G401.6 (cell line): ENCODE measurements at regions not wholly inside any gene's neighbourhood (a gene's known extent, or its start where the extent isn't known, plus 50 kb on each side); places are given as distances from the start of the nearest gene placed in this dataset.
A peak's percentile ranks its signal among the peaks of the same experiment; 100 is the strongest.

ENCODE experiments used
- FAIRE-seq: peaks from 2 replicates; lab custom pipeline; 2012; peaks lifted over from hg19 to GRCh38; lab: Jason Lieb, UNC

DNA sequence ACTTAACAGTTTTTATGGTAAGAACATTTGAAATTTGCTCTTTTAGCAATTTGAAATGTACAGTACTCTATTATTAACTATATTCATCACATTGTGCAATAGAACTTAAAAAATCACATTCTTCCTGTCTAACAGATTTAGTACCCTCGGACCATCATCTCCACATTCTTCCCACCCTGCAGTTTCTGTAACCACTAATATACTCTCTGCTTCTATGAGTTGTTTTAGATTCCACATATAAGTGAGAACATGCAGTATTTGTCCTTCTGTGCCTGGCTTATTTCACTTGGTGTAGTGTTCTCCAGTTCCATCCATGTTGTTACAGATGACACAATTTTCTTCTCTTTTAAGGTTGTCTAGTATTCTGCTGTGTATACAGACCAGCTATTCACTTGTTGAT lies 88.9 kb upstream of the SEC61G start:
- FAIRE-seq: no peak

DNA sequence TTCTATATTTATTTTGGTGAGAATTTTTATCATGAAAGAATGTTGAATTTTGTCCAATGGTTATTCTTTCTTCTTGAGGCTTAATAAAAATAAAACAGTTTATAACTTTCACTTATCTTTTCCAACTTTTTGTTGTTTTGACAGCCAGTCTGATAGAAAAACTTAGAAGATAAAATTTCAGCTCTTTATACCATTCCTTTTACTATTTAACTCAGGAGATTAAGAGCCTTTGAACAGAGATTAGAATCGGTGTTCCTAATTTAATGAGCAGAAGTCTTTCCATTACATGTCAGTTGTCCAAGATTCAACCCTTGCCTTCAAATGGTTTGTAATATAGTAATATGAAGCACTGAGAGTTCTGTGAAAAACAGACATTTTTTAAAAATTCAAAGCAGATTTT lies 97.8 kb upstream of the SEC61G start:
- FAIRE-seq: no peak

DNA sequence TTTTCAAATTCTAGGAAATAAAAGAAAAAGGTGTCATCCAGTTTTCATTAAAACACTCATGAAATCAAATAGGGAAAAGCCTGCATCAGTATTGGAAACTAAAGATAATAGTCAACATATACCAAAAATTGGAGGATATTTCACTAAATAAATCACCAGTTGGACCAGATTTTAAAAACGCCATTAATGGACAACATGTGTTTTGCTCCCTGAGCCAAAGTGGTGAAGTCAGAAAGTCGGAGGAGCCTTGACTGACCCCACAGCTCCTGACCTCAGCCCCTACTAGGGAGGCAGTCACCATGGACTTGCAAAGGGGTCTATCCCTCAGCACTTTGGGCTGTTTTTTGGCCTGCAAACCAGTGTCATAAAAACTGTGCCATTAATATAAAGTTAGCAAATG lies 98.3 kb upstream of the SEC61G start:
- no peak for FAIRE-seq

DNA sequence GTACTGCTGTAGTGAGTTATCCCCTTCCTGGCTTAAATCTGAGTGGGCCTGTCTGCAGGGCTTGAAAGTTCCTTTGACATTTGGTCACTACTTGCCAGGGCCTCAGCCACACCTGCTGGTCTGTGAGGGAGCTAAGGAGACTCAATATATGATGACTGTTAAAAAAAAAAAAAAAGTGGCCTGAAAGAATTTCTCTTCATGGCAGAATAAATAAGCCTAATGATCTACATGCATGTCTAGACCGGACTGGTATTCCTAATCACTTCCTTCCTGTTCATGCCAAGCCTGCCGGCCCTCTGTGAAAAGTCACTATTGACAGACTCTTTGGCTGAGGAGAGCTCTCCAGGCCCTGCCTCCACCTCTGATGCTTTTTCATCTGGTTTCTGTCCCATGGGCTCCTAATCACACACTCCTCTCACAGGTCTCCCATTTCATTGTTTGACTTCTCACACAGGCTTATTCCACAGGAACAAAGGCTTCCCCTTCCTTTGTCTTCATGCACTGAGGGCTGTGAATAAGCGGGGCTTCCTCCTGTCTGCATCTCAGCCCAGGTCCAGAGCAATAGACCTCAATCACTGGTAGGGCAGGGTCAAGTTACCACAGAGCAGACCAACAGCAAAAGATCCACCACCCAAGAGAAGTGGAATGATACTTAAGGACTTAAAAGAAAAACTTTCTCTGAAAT lies 99.1 kb upstream of the SEC61G start:
- FAIRE-seq: no peak

DNA sequence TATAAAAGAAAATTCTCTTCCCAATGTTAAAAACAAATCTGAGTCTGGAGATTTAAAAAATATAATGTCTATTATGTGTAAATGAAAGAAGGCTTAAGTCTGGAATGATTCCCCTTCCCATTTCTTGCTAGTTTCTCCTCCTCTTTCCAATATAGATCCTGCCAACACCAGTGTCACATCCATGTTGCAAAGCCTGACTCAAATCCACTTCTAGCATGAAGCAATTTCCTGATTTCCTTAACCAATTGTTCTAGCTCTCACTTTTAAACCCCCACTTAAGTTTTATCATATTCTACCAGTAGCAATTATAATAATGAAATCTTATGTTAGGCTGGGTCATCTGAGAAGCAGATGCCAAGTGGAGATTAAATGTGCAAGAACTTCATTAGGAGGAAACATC lies 100.1 kb upstream of the SEC61G start:
- no peak for FAIRE-seq

DNA sequence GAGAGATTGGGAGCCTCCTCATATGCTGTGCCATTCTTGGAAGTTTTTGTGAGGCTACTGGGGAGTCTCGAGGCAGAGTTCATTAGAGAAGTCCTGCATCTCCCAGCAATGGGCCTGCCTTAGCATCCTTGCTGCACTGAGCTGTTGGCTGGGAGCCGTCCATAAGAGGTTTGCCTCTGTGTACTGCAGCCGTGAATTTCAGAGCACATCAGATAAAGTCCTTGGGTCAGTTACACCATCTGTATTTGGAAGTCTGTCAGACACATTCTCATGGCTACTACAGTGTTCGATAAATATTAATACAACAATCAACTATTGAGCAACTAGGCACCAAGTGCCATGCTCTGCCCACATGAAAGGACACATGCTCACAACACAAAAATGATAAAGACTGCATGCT lies 100.5 kb upstream of the SEC61G start:
- FAIRE-seq: no peak

DNA sequence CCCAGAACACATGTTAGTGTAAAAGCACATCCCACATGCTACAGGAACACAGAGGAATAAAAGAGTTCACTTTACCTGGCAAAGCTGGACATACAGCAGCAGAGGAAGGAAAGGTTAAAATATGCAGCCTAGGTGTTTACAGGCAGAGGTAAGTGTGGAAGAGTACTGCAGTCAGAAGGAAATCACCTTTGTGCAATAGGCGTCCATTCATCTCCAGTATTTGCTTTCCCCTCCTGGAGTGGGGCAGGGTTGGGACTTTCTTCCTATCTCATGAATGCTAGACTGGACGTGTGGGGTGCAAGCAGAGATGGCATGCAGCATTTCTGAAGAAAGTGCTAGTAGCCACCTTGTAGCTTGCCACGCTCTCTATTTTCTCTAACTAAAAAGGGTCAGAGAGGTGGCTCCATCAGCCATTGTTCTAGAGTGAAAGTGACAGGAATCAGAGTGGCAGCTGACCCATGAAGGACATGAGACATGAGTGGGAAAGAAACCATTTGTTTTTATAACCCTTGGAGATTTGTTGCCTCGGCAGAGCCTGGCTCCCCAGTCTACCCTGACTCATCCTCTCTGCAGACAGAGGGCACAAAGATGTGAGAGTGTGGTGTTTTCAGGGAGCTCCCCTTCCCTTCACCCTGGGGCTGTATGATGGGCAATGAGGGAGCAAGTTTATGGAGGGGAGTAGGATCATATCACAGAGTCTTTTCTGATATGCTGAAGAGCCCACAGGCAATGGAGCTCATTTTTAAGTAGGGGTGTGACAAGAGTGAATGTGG lies 101.2 kb upstream of the SEC61G start:
- no peak for FAIRE-seq

DNA sequence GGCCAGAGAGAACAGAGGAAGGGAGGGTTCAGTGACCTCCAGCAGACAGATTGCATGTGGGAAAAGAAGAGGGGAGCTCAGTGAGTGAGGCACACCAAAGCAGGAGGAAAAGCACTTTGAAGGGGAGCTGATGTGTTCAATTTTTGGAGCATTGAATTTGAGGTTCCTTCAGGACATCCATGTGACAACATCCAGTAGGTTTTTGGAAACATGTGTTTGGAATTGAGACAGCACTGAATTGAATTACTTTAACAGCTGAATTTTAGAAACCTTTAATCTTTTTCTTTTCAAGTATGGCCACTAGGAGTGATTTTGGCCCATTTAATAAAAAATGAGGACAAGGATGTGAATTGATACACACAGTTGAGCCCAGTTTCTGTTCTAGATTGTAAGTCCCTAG lies 101.8 kb upstream of the SEC61G start:
- FAIRE-seq: no peak

DNA sequence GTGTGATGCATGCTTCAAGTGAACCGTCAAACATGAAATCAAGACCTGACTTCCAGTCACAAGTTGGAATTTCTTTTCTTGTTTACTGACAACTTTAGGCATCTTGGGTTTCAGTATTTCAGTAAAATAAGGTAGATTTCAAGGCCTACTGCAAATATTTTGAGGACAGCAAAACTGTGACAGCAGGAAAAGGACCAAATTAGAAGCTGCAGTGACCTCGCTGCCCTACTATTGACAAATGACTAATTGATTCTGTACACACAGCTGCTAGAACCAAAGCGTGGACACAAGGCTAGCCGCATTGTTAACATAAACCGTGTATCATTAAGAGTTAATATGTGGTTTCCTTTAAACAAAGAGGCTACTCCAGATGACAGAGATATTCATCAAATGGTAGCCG lies 105.7 kb upstream of the SEC61G start:
- FAIRE-seq: no peak

DNA sequence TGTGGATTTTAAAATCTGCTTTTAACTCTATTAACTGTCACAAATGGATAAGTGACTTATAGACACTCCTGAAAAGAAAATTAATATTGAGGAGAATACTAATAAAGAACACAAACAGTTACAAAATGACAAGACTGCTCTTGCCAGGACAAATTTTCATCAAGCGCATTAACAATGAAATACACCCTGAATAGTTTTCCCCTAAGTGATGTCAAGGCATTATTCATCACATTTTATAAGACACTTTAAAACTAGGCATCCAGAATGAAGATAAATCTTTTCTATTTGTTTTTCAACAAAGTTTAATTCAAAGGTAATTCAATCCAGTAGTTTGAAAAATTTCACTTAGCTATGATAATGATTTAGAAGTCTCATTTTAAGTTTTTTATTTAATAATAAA lies 110.5 kb upstream of the SEC61G start:
- FAIRE-seq: no peak

DNA sequence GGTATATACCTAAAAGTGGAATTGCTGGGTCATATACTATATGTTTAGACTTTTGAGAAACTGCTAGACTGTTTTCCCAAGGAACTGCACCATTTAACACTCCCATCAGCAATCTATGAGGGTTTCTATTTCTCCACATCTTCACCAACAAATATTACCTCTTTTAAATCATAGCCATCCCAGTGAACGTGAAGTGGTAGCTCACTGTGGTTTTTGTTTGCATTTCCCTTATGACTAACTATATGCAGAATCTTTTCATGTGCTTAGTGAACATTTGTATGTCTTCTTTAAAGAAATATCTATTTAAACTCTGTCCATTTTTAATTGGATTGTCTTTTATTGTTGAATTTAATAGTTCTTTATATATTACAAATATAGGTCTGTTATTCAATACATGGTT lies 115.8 kb upstream of the SEC61G start:
- peak; percentile 64 for FAIRE-seq

DNA sequence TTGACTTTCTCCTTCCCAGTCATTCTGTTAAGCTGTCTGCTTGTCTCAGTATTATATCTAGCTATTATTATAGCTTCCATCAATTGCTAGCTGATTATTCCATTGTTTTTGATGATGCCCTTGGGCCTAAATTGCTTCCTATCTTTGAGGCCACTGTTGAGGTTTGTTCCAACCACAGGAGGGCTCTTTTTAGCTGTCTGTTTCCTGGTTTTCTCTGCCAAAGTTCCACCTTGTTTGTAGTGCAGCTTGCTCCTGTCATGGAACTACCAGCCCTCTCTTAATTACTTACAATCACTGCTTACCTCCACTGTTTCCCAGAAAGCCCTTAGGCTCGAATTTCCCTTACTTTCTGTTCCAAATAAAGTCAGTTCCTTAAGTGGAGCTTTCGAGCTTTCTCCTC lies 118.7 kb upstream of the SEC61G start:
- no peak for FAIRE-seq

DNA sequence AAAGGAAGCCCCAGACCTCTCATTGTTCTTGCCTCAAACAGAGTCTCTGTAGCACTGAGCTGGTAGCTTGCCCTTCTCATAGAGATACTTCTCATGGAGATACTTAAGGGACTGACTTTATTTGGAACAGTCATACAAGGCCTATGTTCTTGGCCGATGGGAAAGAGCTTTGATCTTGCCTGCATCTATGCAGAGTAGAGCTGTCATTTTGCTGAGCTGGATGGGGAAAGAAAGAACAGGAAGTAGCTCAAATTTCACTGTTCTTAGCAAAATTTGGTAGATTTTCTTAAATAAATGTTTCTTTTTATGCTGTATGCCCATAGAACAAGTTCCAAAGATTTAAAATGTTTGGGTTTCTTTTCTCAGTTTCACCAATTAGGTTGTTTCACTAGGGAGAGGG lies 119.3 kb upstream of the SEC61G start:
- FAIRE-seq: no peak

DNA sequence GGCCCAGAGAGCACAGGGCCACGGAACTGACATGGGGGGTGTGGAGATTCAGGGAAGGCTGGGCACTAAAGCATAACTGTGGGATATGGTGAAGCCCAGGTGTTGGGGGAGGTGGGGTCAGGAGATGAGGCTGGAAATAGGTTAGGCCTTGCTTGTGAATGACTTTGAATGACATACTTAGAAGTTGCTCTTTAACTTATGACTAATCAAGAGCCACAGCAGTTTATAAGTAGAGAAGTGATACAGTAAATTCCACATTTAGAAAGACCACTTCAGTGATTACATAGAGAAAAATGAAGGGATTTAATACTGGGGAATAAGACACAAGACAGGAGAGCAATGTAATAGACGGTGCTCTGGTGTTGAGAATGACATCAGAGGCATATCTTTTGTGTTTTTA lies 120.8 kb upstream of the SEC61G start:
- no peak for FAIRE-seq

DNA sequence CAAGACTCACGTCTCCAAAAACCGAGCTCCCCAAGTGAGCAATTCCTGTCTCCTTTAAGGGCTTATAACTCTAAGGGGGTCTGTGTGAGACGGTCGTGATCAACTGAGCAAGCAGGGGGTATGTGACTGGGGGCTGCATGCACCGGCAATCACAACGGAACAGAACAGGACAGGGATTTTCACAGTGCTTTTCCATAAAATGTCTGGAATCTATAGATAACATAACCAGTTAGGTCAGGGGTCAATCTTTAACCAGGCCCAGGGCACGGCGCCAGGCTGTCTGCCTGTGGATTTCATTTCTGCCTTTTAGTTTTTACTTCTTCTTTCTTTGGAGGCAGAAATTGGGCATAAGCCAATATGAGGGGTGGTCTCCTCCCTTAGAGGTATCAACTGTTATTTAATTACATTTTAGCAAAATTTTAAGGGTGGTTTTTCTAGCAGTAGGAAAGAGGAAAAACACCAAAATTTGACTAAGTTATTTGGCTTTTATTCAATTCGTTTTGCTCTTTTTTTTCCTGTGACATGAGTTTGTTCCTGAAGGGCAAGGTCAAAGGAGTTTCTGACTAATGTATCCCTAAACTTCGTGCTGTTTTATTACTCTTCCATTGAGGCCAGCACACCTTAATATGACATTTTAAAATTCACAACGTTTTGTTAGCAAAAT lies 121.4 kb upstream of the SEC61G start:
- FAIRE-seq: no peak

DNA sequence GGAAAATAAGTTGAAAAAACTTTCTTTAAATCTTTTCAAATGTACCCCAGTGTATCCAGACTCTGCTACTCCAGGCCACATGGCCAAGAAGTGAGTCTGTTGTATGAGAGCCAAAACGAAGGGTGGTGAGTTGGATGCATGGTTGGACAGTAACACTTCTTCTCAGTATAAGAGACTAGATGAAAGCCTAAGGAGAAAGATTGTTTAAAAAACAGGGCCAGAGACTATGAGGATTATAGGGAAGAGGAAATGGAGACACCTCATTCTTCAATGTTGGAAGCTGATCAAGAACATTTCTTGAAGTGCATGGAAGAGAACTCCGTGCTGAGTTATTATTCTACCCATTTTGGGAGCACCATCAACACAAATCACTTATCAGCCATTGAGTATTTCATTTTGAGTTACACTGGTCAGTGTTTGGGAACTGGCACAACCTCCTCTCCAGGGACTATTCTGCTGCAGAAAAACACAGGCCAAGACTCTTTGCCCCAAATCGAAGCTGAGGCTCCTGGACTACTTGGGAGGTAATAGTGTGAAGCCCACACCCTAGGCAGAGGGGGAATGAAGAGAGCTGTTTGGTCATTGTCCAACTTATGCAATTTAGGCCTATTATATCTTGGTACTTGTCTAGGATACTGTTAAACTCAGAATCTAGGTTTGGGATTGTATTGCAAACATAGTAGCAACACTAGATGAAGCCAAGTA lies 123.0 kb upstream of the SEC61G start:
- no peak for FAIRE-seq

DNA sequence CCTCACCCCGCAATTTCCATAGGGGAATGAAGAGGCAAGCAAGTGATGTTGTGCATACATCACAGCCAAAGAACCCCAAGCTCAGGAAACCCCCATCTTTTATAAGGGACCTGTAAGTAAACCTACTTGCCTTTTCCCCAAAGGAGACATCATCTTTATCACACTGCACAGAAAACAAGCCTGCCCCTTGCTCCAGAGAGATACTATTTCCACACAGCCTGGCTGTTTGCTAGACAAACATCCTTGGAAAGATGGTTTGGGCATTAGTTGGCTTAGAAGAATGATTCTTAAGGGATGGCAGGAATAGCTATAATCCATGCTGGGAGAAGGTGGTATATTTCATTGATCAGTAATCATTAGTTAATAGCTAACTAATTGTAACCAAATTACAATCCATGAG lies 123.7 kb upstream of the SEC61G start:
- no peak for FAIRE-seq

DNA sequence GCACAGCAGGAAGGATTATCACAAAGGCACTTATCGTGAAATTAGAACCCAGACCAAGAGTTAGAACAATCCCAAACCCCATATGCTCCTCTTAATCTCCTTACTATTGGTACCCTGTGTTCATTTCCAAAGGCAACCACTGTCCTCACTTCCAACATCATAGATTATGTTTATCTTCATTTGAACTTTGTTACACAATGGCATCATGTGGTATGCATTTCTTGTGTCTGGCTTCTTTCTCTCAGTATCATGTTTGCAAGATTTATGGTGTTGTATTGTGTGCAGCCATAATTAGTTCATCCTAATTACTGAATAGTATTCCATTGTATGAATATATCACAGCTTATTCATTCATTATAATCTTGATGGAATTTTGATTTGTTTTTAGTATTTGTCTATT lies 124.6 kb upstream of the SEC61G start:
- no peak for FAIRE-seq

DNA sequence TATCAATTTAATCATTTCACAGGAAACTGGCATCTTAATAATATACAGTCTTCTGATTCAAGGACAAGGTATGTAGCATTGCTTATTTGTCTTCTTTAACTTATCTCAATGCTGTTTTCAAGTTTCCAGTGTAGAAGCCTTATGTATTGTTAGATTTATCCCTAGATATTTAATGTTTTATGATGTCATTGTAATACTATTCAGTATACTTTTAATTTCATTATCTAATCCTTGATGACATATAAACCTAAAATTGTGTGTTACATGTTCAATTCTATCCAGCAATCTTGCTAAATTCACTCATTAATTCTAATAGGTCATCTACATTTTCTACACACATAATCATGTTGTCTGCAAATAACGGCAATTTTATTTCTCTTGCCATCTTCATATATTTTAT lies 126.3 kb upstream of the SEC61G start:
- no peak for FAIRE-seq

DNA sequence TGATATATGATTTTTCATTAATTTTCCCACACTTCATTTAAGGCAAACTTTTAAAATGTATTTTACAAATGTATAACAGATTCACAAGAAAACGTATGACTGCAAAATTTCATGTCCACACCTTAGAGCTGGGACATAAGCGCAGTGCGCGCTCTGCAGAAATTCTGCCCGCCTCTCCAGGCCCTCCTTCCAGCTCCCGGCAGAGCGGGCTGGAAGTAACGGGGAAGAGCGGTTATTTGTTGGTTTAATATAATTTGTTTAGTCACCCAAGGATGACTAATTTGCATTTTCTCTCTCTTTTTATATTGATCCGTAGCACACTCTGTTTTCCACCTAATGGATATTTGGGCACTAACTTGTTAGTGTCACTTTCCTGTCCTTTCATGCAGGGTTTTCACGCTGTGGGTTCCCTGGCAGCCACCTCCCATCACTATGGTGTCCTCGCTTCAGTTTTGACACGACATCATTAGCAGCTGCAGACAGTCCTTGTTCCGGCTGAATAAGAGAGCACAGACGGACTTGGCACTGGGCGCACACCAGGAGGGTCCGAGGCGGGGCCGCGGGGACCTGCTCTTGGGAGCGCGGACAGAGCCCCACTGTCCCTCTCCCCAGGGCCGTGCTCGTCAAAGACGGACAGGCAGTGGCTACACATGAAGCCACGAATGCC lies 129.2 kb upstream of the SEC61G start:
- FAIRE-seq: no peak

DNA sequence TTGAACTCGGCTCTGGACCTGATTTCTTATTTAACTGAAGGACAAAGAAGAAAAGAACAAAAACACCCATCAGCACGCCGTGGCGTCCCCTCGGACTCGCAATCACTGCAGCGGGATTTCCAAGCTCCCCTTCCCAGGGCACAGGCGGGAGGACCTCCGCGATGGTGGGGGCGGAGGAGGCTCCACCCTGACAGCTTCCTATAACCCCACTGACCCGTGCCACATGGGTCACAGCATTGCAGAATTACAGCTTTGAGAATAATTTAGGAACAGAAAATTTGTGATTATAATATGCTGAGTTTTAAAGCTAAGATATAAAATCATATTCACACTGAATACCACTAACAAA lies 129.7 kb upstream of the SEC61G start:
- no peak for FAIRE-seq

DNA sequence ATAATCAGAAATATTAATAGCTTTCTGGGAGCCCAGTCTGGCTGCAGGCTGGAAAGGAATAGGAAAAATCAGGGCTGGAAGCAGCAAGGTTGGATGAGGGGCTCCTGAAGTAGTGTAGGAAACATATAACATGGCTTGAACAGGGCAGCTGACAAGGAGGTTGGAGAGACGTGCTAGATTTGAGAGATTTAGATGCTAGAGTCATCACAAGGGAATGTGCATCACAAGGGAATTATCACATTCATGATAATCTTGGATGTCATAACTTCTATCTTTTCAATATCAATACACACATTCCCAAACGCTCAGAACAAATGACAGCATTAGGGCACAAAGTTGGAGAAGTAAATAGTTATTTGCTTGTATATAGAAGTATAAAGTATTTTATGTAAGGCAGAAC lies 120.9 kb upstream of the EGFR start:
- FAIRE-seq: no peak
